ENCODE measurements at regions not wholly inside any gene's neighbourhood (a gene's known extent, or its start where the extent isn't known, plus 50 kb on each side); places are given as distances from the start of the nearest gene placed in this dataset.
A peak's percentile ranks its signal among the peaks of the same experiment; 100 is the strongest.
"Not testable (repeated sequence)": the region's sequence is repeated elsewhere in the genome, so short reads cannot be mapped to it uniquely, and the experiment has no call there.

GRCh38 chr12:129959889-129960288 lies 56.1 kb upstream of the TMEM132D start:
- no peak for DNase-seq

GRCh38 chr12:129961091-129961490 lies 57.3 kb upstream of the TMEM132D start:
- DNase-seq = no peak

GRCh38 chr12:129961856-129962255 lies 58.0 kb upstream of the TMEM132D start:
- DNase-seq = no peak

- DNase-seq = no peak
Measured at GRCh38 chr12:129964300-129964699, 60.5 kb upstream of the TMEM132D start.

- no peak for DNase-seq
Measured at GRCh38 chr12:129964826-129965457, 61.1 kb upstream of the TMEM132D start.

GRCh38 chr12:129966146-129966995 lies 62.5 kb upstream of the TMEM132D start:
- DNase-seq = no peak

- DNase-seq = no peak
Measured at GRCh38 chr12:129971721-129972120, 67.9 kb upstream of the TMEM132D start.

- DNase-seq = no peak
Measured at GRCh38 chr12:129973236-129973961, 69.6 kb upstream of the TMEM132D start.

- no peak for DNase-seq
Measured at GRCh38 chr12:129984106-129984505, 80.3 kb upstream of the TMEM132D start.

GRCh38 chr12:129987841-129988240 lies 84.0 kb upstream of the TMEM132D start:
- DNase-seq = no peak

- no peak for DNase-seq
Measured at GRCh38 chr12:129994634-129995033, 90.8 kb upstream of the TMEM132D start.

GRCh38 chr12:129997239-129997638 lies 93.4 kb upstream of the TMEM132D start:
- DNase-seq = no peak

GRCh38 chr12:130004310-130004877 lies 100.6 kb upstream of the TMEM132D start:
- DNase-seq = not testable (repeated sequence)

GRCh38 chr12:130007771-130008170 lies 103.9 kb upstream of the TMEM132D start:
- DNase-seq = no peak

- DNase-seq = no peak
Measured at GRCh38 chr12:130008241-130008640, 104.4 kb upstream of the TMEM132D start.

GRCh38 chr12:130009961-130010360 lies 106.1 kb upstream of the TMEM132D start:
- no peak for DNase-seq

- DNase-seq = no peak
Measured at GRCh38 chr12:130011611-130012385, 108.0 kb upstream of the TMEM132D start.

- DNase-seq = peak; percentile 13 to 69
Measured at GRCh38 chr12:130013771-130014484, 110.1 kb upstream of the TMEM132D start.

- peak; percentile 13 to 17 for DNase-seq
Measured at GRCh38 chr12:130014485-130014807, 110.6 kb upstream of the TMEM132D start.

- no peak for DNase-seq
Measured at GRCh38 chr12:130016194-130016593, 112.4 kb upstream of the TMEM132D start.

GRCh38 chr12:130016986-130017385 lies 113.2 kb upstream of the TMEM132D start:
- DNase-seq = no peak
